Neural crest cell (in vitro differentiated cells): ENCODE measurements at regions not wholly inside any gene's neighbourhood (a gene's known extent, or its start where the extent isn't known, plus 50 kb on each side); places are given as distances from the start of the nearest gene placed in this dataset.

Experiments
- DNase-seq: peaks from one replicate; pipeline ENCODE4 v3.0.0; 2021; ENCODE audit warnings: low read depth, mixed read lengths, low spot score
- H3K27ac Mint-ChIP-seq: one replicate; pipeline ENCODE4 v1.8.0; 2021; ENCODE audit warnings: mild to moderate bottlenecking, mixed read lengths; ENCODE audit not compliant: unreplicated experiment
- H3K27me3 Mint-ChIP-seq: 2 replicates; pipeline ENCODE4 v1.8.0; 2021; ENCODE audit warnings: low read depth, mild to moderate bottlenecking, mixed read lengths
- H3K36me3 Mint-ChIP-seq: 2 replicates; pipeline ENCODE4 v1.8.0; 2021; ENCODE audit warnings: low read depth, mild to moderate bottlenecking, mixed read lengths
- H3K4me1 Mint-ChIP-seq: 2 replicates; pipeline ENCODE4 v1.8.0; 2021; ENCODE audit warnings: mixed read lengths
- H3K4me3 Mint-ChIP-seq: one replicate; pipeline ENCODE4 v1.8.0; 2021; ENCODE audit warnings: mild to moderate bottlenecking, mixed read lengths
- H3K9me3 Mint-ChIP-seq: 2 replicates; pipeline ENCODE4 v1.8.0; 2021; ENCODE audit warnings: mixed read lengths
- CTCF ChIP-seq: fragments of 200-600 bp; sonication (generic); conservative IDR thresholded peaks from 2 replicates; pipeline ENCODE4 v1.5.0; 2021; ENCODE audit warnings: antibody characterized with exemption, mild to moderate bottlenecking

- no peaks in the 10 kb centered on the region for H3K27me3 Mint-ChIP-seq
- no peak for DNase-seq
- H3K4me3 Mint-ChIP-seq, result peak overlapping the region; percentile 3
- peaks cover 21% of the 10 kb centered on the region for H3K36me3 Mint-ChIP-seq
- peak overlapping the region; percentile 51 for H3K27ac Mint-ChIP-seq
- TF ChIP-seq CTCF, result no peak
- H3K4me1 Mint-ChIP-seq, result peaks cover 57% of the 10 kb centered on the region
- peaks cover 12% of the 10 kb centered on the region for H3K9me3 Mint-ChIP-seq
Observed at GRCh38 chr5:98568336-98568735, 205.1 kb upstream of the RGMB start.

GRCh38 chr5:98569288-98569687 lies 204.2 kb upstream of the RGMB start:
- Mint-ChIP-seq H3K9me3 (peaks cover 12% of the 10 kb centered on the region), H3K4me3 (no peak overlapping the region), H3K27ac (peak overlapping the region; percentile 82), H3K27me3 (no peaks in the 10 kb centered on the region), H3K4me1 (peaks cover 56% of the 10 kb centered on the region), H3K36me3 (peaks cover 26% of the 10 kb centered on the region)
- TF ChIP-seq CTCF, result no peak
- DNase-seq, result no peak

- H3K27ac Mint-ChIP-seq, result peak overlapping the region; percentile 74
- no peak for TF ChIP-seq CTCF
- H3K4me1 Mint-ChIP-seq, result peaks cover 58% of the 10 kb centered on the region
- no peaks in the 10 kb centered on the region for H3K27me3 Mint-ChIP-seq
- no peak overlapping the region for H3K4me3 Mint-ChIP-seq
- peaks cover 26% of the 10 kb centered on the region for H3K36me3 Mint-ChIP-seq
- H3K9me3 Mint-ChIP-seq, result peaks cover 12% of the 10 kb centered on the region
- no peak for DNase-seq
Observed at GRCh38 chr5:98570010-98570409, 203.5 kb upstream of the RGMB start.

GRCh38 chr5:98570661-98571191 lies 202.7 kb upstream of the RGMB start:
- no peak for TF ChIP-seq CTCF
- DNase-seq, result peak; percentile 30
- Mint-ChIP-seq H3K4me3 (peak overlapping the region; percentile 67), H3K4me1 (peaks cover 63% of the 10 kb centered on the region), H3K27ac (peak overlapping the region; percentile 98), H3K27me3 (no peaks in the 10 kb centered on the region), H3K9me3 (peaks cover 12% of the 10 kb centered on the region), H3K36me3 (peaks cover 31% of the 10 kb centered on the region)

GRCh38 chr5:98573834-98574320 lies 199.6 kb upstream of the RGMB start:
- H3K4me3 Mint-ChIP-seq, result no peak overlapping the region

More at GRCh38 chr5:98573834-98574320, 199.6 kb upstream of the RGMB start:
- DNase-seq, result no peak
- Mint-ChIP-seq H3K27me3 (no peaks in the 10 kb centered on the region), H3K4me1 (peaks cover 70% of the 10 kb centered on the region), H3K9me3 (peaks cover 7% of the 10 kb centered on the region), H3K36me3 (peaks cover 29% of the 10 kb centered on the region), H3K27ac (no peak overlapping the region)
- TF ChIP-seq CTCF, result no peak
